Ishikawa (cell line): ENCODE measurements at regions not wholly inside any gene's neighbourhood (a gene's known extent, or its start where the extent isn't known, plus 50 kb on each side); places are given as distances from the start of the nearest gene placed in this dataset.

Experiments used
- EGR1 ChIP-seq: IDR thresholded peaks from 2 replicates; pipeline ENCODE4 v1.6.1; 2012
- EP300 ChIP-seq: IDR thresholded peaks from 2 replicates; pipeline ENCODE4 v1.6.1; 2012; ENCODE audit warnings: borderline replicate concordance

GRCh38 chr20:19819149-19819548, 61.1 kb downstream of the RIN2 start:
- TF ChIP-seq EGR1 (no peak), EP300 (no peak)
